ENCODE measurements at regions not wholly inside any gene's neighbourhood (a gene's known extent, or its start where the extent isn't known, plus 50 kb on each side); places are given as distances from the start of the nearest gene placed in this dataset.

GRCh38 chr13:91072486-91072885, 275.0 kb upstream of the MIR17HG start:
- CTCF ChIA-PET, result no interaction called here
- no peak overlapping the region for H3K27ac ChIP-seq (ENCODE audit: extremely low read depth, low read depth, low read length)
- no peak overlapping the region for H3K4me3 ChIP-seq (ENCODE audit: low read depth, low read length)
- H3K36me3 ChIP-seq (ENCODE audit: control insufficient read depth in 2 of 2, insufficient read depth in 1 of 2, low read length in 2 of 2), result no peaks in the 10 kb centered on the region
- H3K4me1 ChIP-seq (ENCODE audit: control insufficient read depth, insufficient read depth, low read length), result no peaks in the 10 kb centered on the region
- TF ChIP-seq SETDB1 (IDR thresholded peaks at IDR 0.05; ENCODE audit: insufficient read length, low read length), result no peak
- TF ChIP-seq TSHZ1 (tag by site-specific recombination; IDR thresholded peaks at IDR 0.05; ENCODE audit: borderline replicate concordance), result no peak
- TF ChIP-seq ZNF394 (tag by site-specific recombination; IDR thresholded peaks at IDR 0.05; ENCODE audit: borderline replicate concordance), result no peak
- TF ChIP-seq ZNF513 (tag by site-specific recombination; IDR thresholded peaks at IDR 0.05), result no peak
- no peak for TF ChIP-seq SP3 (tag by site-specific recombination; IDR thresholded peaks at IDR 0.05)
- TF ChIP-seq SP7 (tag by site-specific recombination; IDR thresholded peaks at IDR 0.05), result no peak
- TF ChIP-seq ZNF324 (tag by site-specific recombination; IDR thresholded peaks at IDR 0.05), result no peak
- TF ChIP-seq SCRT2 (tag by site-specific recombination; IDR thresholded peaks at IDR 0.05), result no peak
- no peak for TF ChIP-seq ZNF785 (tag by site-specific recombination; IDR thresholded peaks at IDR 0.05)
- no peak for TF ChIP-seq ZBTB21 (tag by site-specific recombination; IDR thresholded peaks at IDR 0.05)
- no peak for TF ChIP-seq ZNF248 (tag by site-specific recombination; IDR thresholded peaks at IDR 0.05)
- TF ChIP-seq ZNF791 (tag by site-specific recombination; IDR thresholded peaks at IDR 0.05), result no peak
- TF ChIP-seq ZNF121 (tag by site-specific recombination; IDR thresholded peaks at IDR 0.05), result no peak
- no peak for TF ChIP-seq ZBTB6 (tag by site-specific recombination; IDR thresholded peaks at IDR 0.05)
- TF ChIP-seq YY1 (tag by site-specific recombination; IDR thresholded peaks at IDR 0.05), result no peak
- POLR2A ChIA-PET, result no interaction called here
- H3K9me3 ChIP-seq (ENCODE audit: control insufficient read depth, insufficient read depth, low read depth, low read length), result no peaks in the 10 kb centered on the region

GRCh38 chr13:91074091-91074490, 273.4 kb upstream of the MIR17HG start:
- H3K9me3 ChIP-seq (ENCODE audit: control insufficient read depth, insufficient read depth, low read depth, low read length), result no peaks in the 10 kb centered on the region
- POLR2A ChIA-PET, result no interaction called here
- TF ChIP-seq ZNF214 (tag by site-specific recombination; IDR thresholded peaks at IDR 0.05; ENCODE audit: borderline replicate concordance) (no peak), TSHZ1 (tag by site-specific recombination; IDR thresholded peaks at IDR 0.05; ENCODE audit: borderline replicate concordance) (no peak), PATZ1 (tag by site-specific recombination; IDR thresholded peaks at IDR 0.05) (no peak), ZNF416 (tag by site-specific recombination; IDR thresholded peaks at IDR 0.05) (no peak), ZNF610 (tag by site-specific recombination; IDR thresholded peaks at IDR 0.05; ENCODE audit: borderline replicate concordance) (no peak), ZNF121 (tag by site-specific recombination; IDR thresholded peaks at IDR 0.05) (no peak), ZNF624 (tag by site-specific recombination; IDR thresholded peaks at IDR 0.05) (no peak)
- H3K27ac ChIP-seq (ENCODE audit: extremely low read depth, low read depth, low read length), result no peak overlapping the region
- H3K4me1 ChIP-seq (ENCODE audit: control insufficient read depth, insufficient read depth, low read length), result no peaks in the 10 kb centered on the region
- CTCF ChIA-PET, result interaction anchor here (0.6 to 1.0 kb wide), 2 partner anchors 26 to 174 kb away, joined by 3 to 4 read pairs; no protein-coding TSS in a partner anchor
- no peak overlapping the region for H3K4me3 ChIP-seq (ENCODE audit: low read depth, low read length)
- no peaks in the 10 kb centered on the region for H3K36me3 ChIP-seq (ENCODE audit: control insufficient read depth in 2 of 2, insufficient read depth in 1 of 2, low read length in 2 of 2)

Measured in HEK293 (cell line).